ENCODE measurements at regions not wholly inside any gene's neighbourhood (a gene's known extent, or its start where the extent isn't known, plus 50 kb on each side); places are given as distances from the start of the nearest gene placed in this dataset.

DNA sequence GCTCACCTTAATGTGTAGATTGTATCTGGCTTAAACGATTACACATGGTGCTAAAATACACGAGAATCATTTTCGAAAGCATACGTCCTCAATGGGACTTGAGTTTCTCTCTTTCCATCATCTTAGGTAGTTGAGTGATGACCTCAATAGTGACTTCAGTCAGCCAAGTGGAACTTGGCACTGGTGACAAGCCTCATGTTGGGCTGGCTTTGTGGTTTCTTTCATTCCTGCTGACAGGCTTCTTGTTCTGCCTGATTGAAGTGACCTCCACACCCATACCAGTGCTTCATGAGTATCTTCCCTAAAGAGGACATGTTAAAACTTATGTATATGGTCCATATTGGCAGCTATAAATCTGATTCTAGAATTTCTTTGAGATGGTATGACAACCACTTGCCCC, 159.1 kb upstream of the WDR1 start:
- no TSS peak for BruUV-seq (replicated peaks)
- 62% methylated on average over 4 of the region's 4 CpGs for WGBS (ENCODE audit: insufficient coverage, insufficient replicate concordance, low lambda C conversion rate, missing lambda C conversion rate)
- Histone ChIP-seq H3K4me2 (ENCODE audit: control insufficient read depth, insufficient read depth) (no peak overlapping the region), H3K27ac (ENCODE audit: control insufficient read depth, insufficient read depth) (no peak overlapping the region), H3K27me3 (replicated peaks in 1 of 2; ENCODE audit: control insufficient read depth in 2 of 2, insufficient read depth in 2 of 2, low read length in 1 of 2) (peaks cover 0 to 3% of the 10 kb centered on the region in 2 experiments; a peak in 1 of 4 replicates), H3K4me1 (ENCODE audit: control insufficient read depth, insufficient read depth, low read length) (no peaks in the 10 kb centered on the region), H3K4me3 (no peak overlapping the region), H3K9ac (ENCODE audit: control insufficient read depth, insufficient read depth, low read length) (no peak overlapping the region), H3K79me2 (ENCODE audit: control insufficient read depth, insufficient read depth, low read length) (no peaks in the 10 kb centered on the region), H3K9me3 (replicated peaks; ENCODE audit: control insufficient read depth, insufficient read depth, low read length) (no peaks in the 10 kb centered on the region), H2AFZ (ENCODE audit: control insufficient read depth, low read depth, low read length) (no peak overlapping the region), H3K36me3 (ENCODE audit: control insufficient read depth in 2 of 2, insufficient read depth in 2 of 2, low read length in 1 of 2) (no peaks in the 10 kb centered on the region), H4K20me1 (ENCODE audit: control insufficient read depth, insufficient read depth) (no peaks in the 10 kb centered on the region)
- no peak for FAIRE-seq
- ChIA-PET RAD21 (ENCODE audit: unreplicated experiment) (no interaction called here), CTCF (no interaction called here), POLR2A (no interaction called here), SMC1A (ENCODE audit: uncharacterized antibody, unreplicated experiment) (no interaction called here)
- TF ChIP-seq HCFC1 (IDR thresholded peaks at IDR 0.05; ENCODE audit: low read length) (no peak), ZBED1 (IDR thresholded peaks at IDR 0.05; ENCODE audit: borderline replicate concordance) (no peak), SMAD5 (IDR thresholded peaks at IDR 0.05; ENCODE audit: low read depth) (no peak), EP300 (IDR thresholded peaks at IDR 0.05; ENCODE audit: borderline replicate concordance in 1 of 2, control insufficient read depth in 1 of 2, low read depth in 2 of 2, low read length in 2 of 2) (no peak), SMAD1 (IDR thresholded peaks at IDR 0.05; ENCODE audit: low read depth, partially characterized antibody) (no peak), ESRRA (IDR thresholded peaks at IDR 0.05; ENCODE audit: low read length) (no peak), CHD1 (IDR thresholded peaks at IDR 0.05; ENCODE audit: low read depth, low read length) (no peak), SIN3A (IDR thresholded peaks at IDR 0.05; ENCODE audit: low read depth, low read length) (no peak), BACH1 (IDR thresholded peaks at IDR 0.05; ENCODE audit: borderline replicate concordance) (no peak), PML (IDR thresholded peaks at IDR 0.05; ENCODE audit: low read length) (no peak), NR2C2 (IDR thresholded peaks at IDR 0.05; ENCODE audit: borderline replicate concordance, control insufficient read depth, insufficient read length, low read depth) (no peak), DPF2 (IDR thresholded peaks at IDR 0.05) (no peak), FOXK2 (IDR thresholded peaks at IDR 0.05) (no peak)
- TF ChIP-seq, protein P1, sequence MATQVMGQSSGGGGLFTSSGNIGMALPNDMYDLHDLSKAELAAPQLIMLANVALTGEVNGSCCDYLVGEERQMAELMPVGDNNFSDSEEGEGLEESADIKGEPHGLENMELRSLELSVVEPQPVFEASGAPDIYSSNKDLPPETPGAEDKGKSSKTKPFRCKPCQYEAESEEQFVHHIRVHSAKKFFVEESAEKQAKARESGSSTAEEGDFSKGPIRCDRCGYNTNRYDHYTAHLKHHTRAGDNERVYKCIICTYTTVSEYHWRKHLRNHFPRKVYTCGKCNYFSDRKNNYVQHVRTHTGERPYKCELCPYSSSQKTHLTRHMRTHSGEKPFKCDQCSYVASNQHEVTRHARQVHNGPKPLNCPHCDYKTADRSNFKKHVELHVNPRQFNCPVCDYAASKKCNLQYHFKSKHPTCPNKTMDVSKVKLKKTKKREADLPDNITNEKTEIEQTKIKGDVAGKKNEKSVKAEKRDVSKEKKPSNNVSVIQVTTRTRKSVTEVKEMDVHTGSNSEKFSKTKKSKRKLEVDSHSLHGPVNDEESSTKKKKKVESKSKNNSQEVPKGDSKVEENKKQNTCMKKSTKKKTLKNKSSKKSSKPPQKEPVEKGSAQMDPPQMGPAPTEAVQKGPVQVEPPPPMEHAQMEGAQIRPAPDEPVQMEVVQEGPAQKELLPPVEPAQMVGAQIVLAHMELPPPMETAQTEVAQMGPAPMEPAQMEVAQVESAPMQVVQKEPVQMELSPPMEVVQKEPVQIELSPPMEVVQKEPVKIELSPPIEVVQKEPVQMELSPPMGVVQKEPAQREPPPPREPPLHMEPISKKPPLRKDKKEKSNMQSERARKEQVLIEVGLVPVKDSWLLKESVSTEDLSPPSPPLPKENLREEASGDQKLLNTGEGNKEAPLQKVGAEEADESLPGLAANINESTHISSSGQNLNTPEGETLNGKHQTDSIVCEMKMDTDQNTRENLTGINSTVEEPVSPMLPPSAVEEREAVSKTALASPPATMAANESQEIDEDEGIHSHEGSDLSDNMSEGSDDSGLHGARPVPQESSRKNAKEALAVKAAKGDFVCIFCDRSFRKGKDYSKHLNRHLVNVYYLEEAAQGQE (IDR thresholded peaks at IDR 0.05; ENCODE audit: low read depth, low read length): no peak
- TF ChIP-seq, protein P2, sequence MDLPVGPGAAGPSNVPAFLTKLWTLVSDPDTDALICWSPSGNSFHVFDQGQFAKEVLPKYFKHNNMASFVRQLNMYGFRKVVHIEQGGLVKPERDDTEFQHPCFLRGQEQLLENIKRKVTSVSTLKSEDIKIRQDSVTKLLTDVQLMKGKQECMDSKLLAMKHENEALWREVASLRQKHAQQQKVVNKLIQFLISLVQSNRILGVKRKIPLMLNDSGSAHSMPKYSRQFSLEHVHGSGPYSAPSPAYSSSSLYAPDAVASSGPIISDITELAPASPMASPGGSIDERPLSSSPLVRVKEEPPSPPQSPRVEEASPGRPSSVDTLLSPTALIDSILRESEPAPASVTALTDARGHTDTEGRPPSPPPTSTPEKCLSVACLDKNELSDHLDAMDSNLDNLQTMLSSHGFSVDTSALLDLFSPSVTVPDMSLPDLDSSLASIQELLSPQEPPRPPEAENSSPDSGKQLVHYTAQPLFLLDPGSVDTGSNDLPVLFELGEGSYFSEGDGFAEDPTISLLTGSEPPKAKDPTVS (IDR thresholded peaks at IDR 0.05; ENCODE audit: low read depth, low read length): no peak
- TF ChIP-seq, protein P3, sequence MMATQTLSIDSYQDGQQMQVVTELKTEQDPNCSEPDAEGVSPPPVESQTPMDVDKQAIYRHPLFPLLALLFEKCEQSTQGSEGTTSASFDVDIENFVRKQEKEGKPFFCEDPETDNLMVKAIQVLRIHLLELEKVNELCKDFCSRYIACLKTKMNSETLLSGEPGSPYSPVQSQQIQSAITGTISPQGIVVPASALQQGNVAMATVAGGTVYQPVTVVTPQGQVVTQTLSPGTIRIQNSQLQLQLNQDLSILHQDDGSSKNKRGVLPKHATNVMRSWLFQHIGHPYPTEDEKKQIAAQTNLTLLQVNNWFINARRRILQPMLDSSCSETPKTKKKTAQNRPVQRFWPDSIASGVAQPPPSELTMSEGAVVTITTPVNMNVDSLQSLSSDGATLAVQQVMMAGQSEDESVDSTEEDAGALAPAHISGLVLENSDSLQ (IDR thresholded peaks at IDR 0.05): no peak
- no peak for DNase-seq (ENCODE audit: low read depth, low spot score)
- no peak for ATAC-seq
- in situ Hi-C loops (cut with MboI): no loop called here
- intact Hi-C loops (cut with micrococcal nuclease; ENCODE audit: unreplicated experiment): no loop called here
